Endothelial cell of umbilical vein (primary cell): ENCODE measurements at regions not wholly inside any gene's neighbourhood (a gene's known extent, or its start where the extent isn't known, plus 50 kb on each side); places are given as distances from the start of the nearest gene placed in this dataset.

Source experiments
- CTCF ChIP-seq, 2 donors: IDR thresholded peaks; 1 replicate in 1 of 2; 2 replicates in 1 of 2; pipeline ENCODE4 v1.5.1; 2011; ENCODE audit warnings: low read length in 2 of 2, mild to moderate bottlenecking in 2 of 2, moderate library complexity in 2 of 2, control low read depth in 1 of 2, inconsistent platforms in 1 of 2, low read depth in 1 of 2; ENCODE audit not compliant: insufficient read depth in 1 of 2; ENCODE audit errors: extremely low read depth in 1 of 2
- EZH2 ChIP-seq: IDR thresholded peaks from 2 replicates; pipeline ENCODE4 v1.6.1; 2012; ENCODE audit warnings: borderline replicate concordance, low read depth, mild to moderate bottlenecking, moderate library complexity, low read length, inconsistent platforms; ENCODE audit not compliant: severe bottlenecking
- FOS ChIP-seq: IDR thresholded peaks from 2 replicates; pipeline ENCODE4 v1.6.1; 2011; ENCODE audit warnings: mild to moderate bottlenecking, low read length, moderate library complexity, borderline replicate concordance; ENCODE audit not compliant: insufficient read depth
- JUN ChIP-seq: IDR thresholded peaks from 2 replicates; pipeline ENCODE4 v1.6.1; 2011; ENCODE audit warnings: borderline replicate concordance, low read depth; ENCODE audit not compliant: insufficient read length, insufficient read depth
- MAX ChIP-seq: IDR thresholded peaks from 2 replicates; pipeline ENCODE4 v1.6.1; 2011; ENCODE audit not compliant: insufficient read depth, insufficient read length
- MYC ChIP-seq: IDR thresholded peaks from one replicate; pipeline ENCODE4 v1.6.1; 2011; ENCODE audit warnings: mild to moderate bottlenecking, low read depth, low read length
- POLR2A ChIP-seq: IDR thresholded peaks from 2 replicates; pipeline ENCODE4 v1.6.1; 2012; ENCODE audit warnings: low read depth, mild to moderate bottlenecking, control low read depth, low read length
- POLR2AphosphoS5 ChIP-seq: IDR thresholded peaks from 2 replicates; pipeline ENCODE4 v1.6.1; 2012; ENCODE audit warnings: low read depth, mild to moderate bottlenecking, control low read depth, low read length, moderate library complexity; ENCODE audit not compliant: insufficient read depth

GRCh38 chr4:56123051-56123450, 174.3 kb downstream of the CEP135 start:
- TF ChIP-seq JUN = no peak
- no peak for TF ChIP-seq CTCF (IDR thresholded peaks at IDR 0.05; ENCODE audit: extremely low read depth in 1 of 2, insufficient read depth in 1 of 2, low read depth in 1 of 2, low read length in 2 of 2)
- no peak for TF ChIP-seq EZH2
- no peak for TF ChIP-seq MAX
- TF ChIP-seq POLR2A = no peak
- TF ChIP-seq POLR2AphosphoS5 = no peak
- TF ChIP-seq MYC = no peak
- no peak for TF ChIP-seq FOS
